Astrocyte of the cerebellum (primary cell): ENCODE measurements at regions not wholly inside any gene's neighbourhood (a gene's known extent, or its start where the extent isn't known, plus 50 kb on each side); places are given as distances from the start of the nearest gene placed in this dataset.

Source experiments
- DNase-seq: peaks from one replicate; pipeline ENCODE4 v3.0.0-alpha.2; 2011; ENCODE audit warnings: low read depth
- H3K4me3 ChIP-seq: 2 replicates; pipeline ENCODE4 v1.5.1; 2011; ENCODE audit warnings: mild to moderate bottlenecking, low read depth, low read length, moderate library complexity
- CTCF ChIP-seq: IDR thresholded peaks from 2 replicates; pipeline ENCODE4 v1.5.1; 2012; ENCODE audit warnings: low read length, low read depth, moderate library complexity, mild to moderate bottlenecking; ENCODE audit errors: missing control alignments
- in situ Hi-C: cut with HindIII; loops from 2 replicates; pipeline ENCODE4 v1.10.0; 2017; ENCODE audit warnings: low sequenced_read_pairs

- in situ Hi-C loops, result no loop called here
- no peak overlapping the region for H3K4me3 ChIP-seq
- no peak for TF ChIP-seq CTCF
- DNase-seq, result no peak
These were observed 178.4 kb upstream of the MVB12B start for GRCh38 chr9:126147936-126148870.

- no peak overlapping the region for H3K4me3 ChIP-seq
- no peak for TF ChIP-seq CTCF
- no peak for DNase-seq
- in situ Hi-C loops, result no loop called here
These were observed 177.6 kb upstream of the MVB12B start for GRCh38 chr9:126148994-126149393.

- no peak overlapping the region for H3K4me3 ChIP-seq
- in situ Hi-C loops, result no loop called here
- no peak for TF ChIP-seq CTCF
- no peak for DNase-seq
These were observed 177.0 kb upstream of the MVB12B start for GRCh38 chr9:126149661-126150060.

GRCh38 chr9:126150411-126151030, 176.1 kb upstream of the MVB12B start:
- no peak for DNase-seq
- no peak overlapping the region for H3K4me3 ChIP-seq
- in situ Hi-C loops, result no loop called here
- no peak for TF ChIP-seq CTCF

GRCh38 chr9:126151031-126151685, 175.5 kb upstream of the MVB12B start:
- H3K4me3 ChIP-seq, result no peak overlapping the region
- DNase-seq, result no peak
- no peak for TF ChIP-seq CTCF
- in situ Hi-C loops, result no loop called here

- TF ChIP-seq CTCF, result no peak
- no peak for DNase-seq
- no peak overlapping the region for H3K4me3 ChIP-seq
- in situ Hi-C loops, result no loop called here
These were observed 174.9 kb upstream of the MVB12B start for GRCh38 chr9:126151686-126152134.
